Fibroblast of lung (primary cell): ENCODE measurements at regions not wholly inside any gene's neighbourhood (a gene's known extent, or its start where the extent isn't known, plus 50 kb on each side); places are given as distances from the start of the nearest gene placed in this dataset.

Source experiments
- DNase-seq, 2 donors: peaks; one replicate each; pipeline versions ENCODE4 v3.0.0 to v3.0.0-alpha.2; 2010; ENCODE audit warnings: low read depth in 2 of 2
- H2AFZ ChIP-seq: 2 replicates; pipeline ENCODE4 v1.5.1; 2012; ENCODE audit warnings: low read length, control low read depth, inconsistent platforms
- H3K27ac ChIP-seq: 2 replicates; pipeline ENCODE4 v1.5.1; 2011; ENCODE audit warnings: low read length, control low read depth; ENCODE audit not compliant: insufficient read depth
- H3K27me3 ChIP-seq: 2 replicates; pipeline ENCODE4 v1.5.1; 2011; ENCODE audit warnings: mild to moderate bottlenecking, low read length; ENCODE audit not compliant: control insufficient read depth, insufficient read depth
- H3K36me3 ChIP-seq: 2 replicates; pipeline ENCODE4 v1.5.1; 2011; ENCODE audit warnings: low read length; ENCODE audit not compliant: control insufficient read depth, insufficient read depth
- H3K4me1 ChIP-seq: 2 replicates; pipeline ENCODE4 v1.5.1; 2011; ENCODE audit warnings: low read length; ENCODE audit not compliant: control insufficient read depth, insufficient read depth; ENCODE audit errors: extremely low read depth
- H3K4me2 ChIP-seq: 2 replicates; pipeline ENCODE4 v1.5.1; 2011; ENCODE audit warnings: low read length, control low read depth; ENCODE audit not compliant: insufficient read depth; ENCODE audit errors: extremely low read depth
- H3K4me3 ChIP-seq, 4 experiments: fragments of 200-600 bp in 1 of 4; sonication (generic) in 1 of 4; replicated peaks in 1 of 4; 2 replicates each; pipeline ENCODE4 v1.5.1; 2011 to 2016; ENCODE audit warnings: low read length in 4 of 4, low read depth in 3 of 4, mild to moderate bottlenecking in 3 of 4, control low read depth in 2 of 4, inconsistent platforms in 1 of 4, mixed read lengths in 1 of 4; ENCODE audit not compliant: insufficient read depth in 1 of 4; ENCODE audit errors: control extremely low read depth in 1 of 4
- H3K79me2 ChIP-seq: 2 replicates; pipeline ENCODE4 v1.5.1; 2012; ENCODE audit warnings: mild to moderate bottlenecking, low read length, inconsistent platforms; ENCODE audit not compliant: control insufficient read depth, insufficient read depth
- H3K9ac ChIP-seq: 2 replicates; pipeline ENCODE4 v1.5.1; 2011; ENCODE audit warnings: mild to moderate bottlenecking, low read length, control low read depth; ENCODE audit not compliant: insufficient read depth
- H3K9me3 ChIP-seq: 2 replicates; pipeline ENCODE4 v1.5.1; 2012; ENCODE audit warnings: low read depth, low read length; ENCODE audit not compliant: control insufficient read depth, insufficient read depth
- H4K20me1 ChIP-seq: 2 replicates; pipeline ENCODE4 v1.5.1; 2011; ENCODE audit warnings: low read length; ENCODE audit not compliant: control insufficient read depth, insufficient read depth; ENCODE audit errors: extremely low read depth
- CTCF ChIP-seq, 2 donors: IDR thresholded peaks in 1 of 2; conservative IDR thresholded peaks in 1 of 2; 1 replicate in 1 of 2; 2 replicates in 1 of 2; pipeline ENCODE4 v1.5.1; 2011 to 2012; ENCODE audit warnings: low read length in 2 of 2, control low read depth in 1 of 2, inconsistent platforms in 1 of 2, low read depth in 1 of 2, mild to moderate bottlenecking in 1 of 2
- EZH2 ChIP-seq: IDR thresholded peaks from 2 replicates; pipeline ENCODE4 v1.5.1; 2012; ENCODE audit warnings: low read length, control low read depth, mild to moderate bottlenecking; ENCODE audit errors: missing control alignments

GRCh38 chr4:57278780-57279179 lies 168.6 kb upstream of the IGFBP7 start:
- no peaks in the 10 kb centered on the region for H3K27me3 ChIP-seq
- H2AFZ ChIP-seq, result no peak overlapping the region
- TF ChIP-seq CTCF (conservative IDR thresholded peaks at IDR 0.05 in 1 of 2, IDR thresholded peaks at IDR 0.05 in 1 of 2; ENCODE audit: low read depth in 1 of 2, low read length in 2 of 2) (no peak), EZH2 (no peak)

GRCh38 chr4:57274082-57274481 lies 163.9 kb upstream of the IGFBP7 start:
- no peak for DNase-seq
- Histone ChIP-seq H3K9me3 (no peaks in the 10 kb centered on the region), H3K9ac (no peak overlapping the region)

More at GRCh38 chr4:57278780-57279179, 168.6 kb upstream of the IGFBP7 start:
- Histone ChIP-seq H3K27ac (no peak overlapping the region), H4K20me1 (no peaks in the 10 kb centered on the region), H3K36me3 (no peaks in the 10 kb centered on the region), H3K9ac (no peak overlapping the region), H3K79me2 (no peaks in the 10 kb centered on the region), H3K4me1 (no peaks in the 10 kb centered on the region), H3K9me3 (no peaks in the 10 kb centered on the region), H3K4me2 (no peak overlapping the region), H3K4me3 (no peak overlapping the region)
- no peak for DNase-seq

GRCh38 chr4:57270346-57270745 lies 160.2 kb upstream of the IGFBP7 start:
- H4K20me1 ChIP-seq, result no peaks in the 10 kb centered on the region
- no peaks in the 10 kb centered on the region for H3K9me3 ChIP-seq
- no peaks in the 10 kb centered on the region for H3K36me3 ChIP-seq
- no peak overlapping the region for H2AFZ ChIP-seq
- TF ChIP-seq EZH2, result no peak
- TF ChIP-seq CTCF (conservative IDR thresholded peaks at IDR 0.05 in 1 of 2, IDR thresholded peaks at IDR 0.05 in 1 of 2; ENCODE audit: low read depth in 1 of 2, low read length in 2 of 2), result no peak
- no peaks in the 10 kb centered on the region for H3K27me3 ChIP-seq
- no peak overlapping the region for H3K4me2 ChIP-seq
- no peak overlapping the region for H3K9ac ChIP-seq
- H3K4me1 ChIP-seq, result no peaks in the 10 kb centered on the region
- peak in 1 of 2 donors; percentile 1 for DNase-seq
- H3K79me2 ChIP-seq, result no peaks in the 10 kb centered on the region
- H3K4me3 ChIP-seq, result no peak overlapping the region
- no peak overlapping the region for H3K27ac ChIP-seq

More at GRCh38 chr4:57274082-57274481, 163.9 kb upstream of the IGFBP7 start:
- Histone ChIP-seq H3K4me1 (no peaks in the 10 kb centered on the region), H3K4me3 (no peak overlapping the region), H3K79me2 (no peaks in the 10 kb centered on the region), H3K27me3 (no peaks in the 10 kb centered on the region), H3K27ac (no peak overlapping the region), H3K4me2 (no peak overlapping the region), H4K20me1 (no peaks in the 10 kb centered on the region), H3K36me3 (no peaks in the 10 kb centered on the region), H2AFZ (no peak overlapping the region)
- TF ChIP-seq CTCF (conservative IDR thresholded peaks at IDR 0.05 in 1 of 2, IDR thresholded peaks at IDR 0.05 in 1 of 2; ENCODE audit: low read depth in 1 of 2, low read length in 2 of 2) (no peak), EZH2 (no peak)
